ENCODE measurements at regions not wholly inside any gene's neighbourhood (a gene's known extent, or its start where the extent isn't known, plus 50 kb on each side); places are given as distances from the start of the nearest gene placed in this dataset.

GRCh38 chr14:87785897-87786296 is 207.1 kb downstream of the GALC start:
- no peaks in the 10 kb centered on the region for H3K36me3 ChIP-seq (ENCODE audit: insufficient read depth, low read length)
- no peak overlapping the region for H2AFZ ChIP-seq (ENCODE audit: low read depth, low read length)
- no peaks in the 10 kb centered on the region for H4K20me1 ChIP-seq (ENCODE audit: insufficient read depth)
- no peak for TF ChIP-seq REST (IDR thresholded peaks at IDR 0.05; ENCODE audit: borderline replicate concordance)
- TF ChIP-seq TAF1 (IDR thresholded peaks at IDR 0.05; ENCODE audit: low read depth), result no peak
- TF ChIP-seq SMC3 (conservative IDR thresholded peaks at IDR 0.05; ENCODE audit: poor library complexity), result no peak
- no peak for TF ChIP-seq EP300 (conservative IDR thresholded peaks at IDR 0.05; ENCODE audit: poor library complexity, severe bottlenecking)
- no peak for TF ChIP-seq POLR2AphosphoS5 (IDR thresholded peaks at IDR 0.05)
- no peak for TF ChIP-seq MXI1 (conservative IDR thresholded peaks at IDR 0.05; ENCODE audit: poor library complexity, severe bottlenecking)
- no peak for TF ChIP-seq RAD21 (conservative IDR thresholded peaks at IDR 0.05)
- TF ChIP-seq EZH2 (IDR thresholded peaks at IDR 0.05; ENCODE audit: borderline replicate concordance, insufficient read depth, low read length, poor library complexity, severe bottlenecking), result no peak
- TF ChIP-seq CTCF (IDR thresholded peaks at IDR 0.05; ENCODE audit: poor library complexity, severe bottlenecking), result no peak
- no peaks in the 10 kb centered on the region for H3K9me2 ChIP-seq (ENCODE audit: insufficient read depth, low read length)
- H3K79me2 ChIP-seq (replicated peaks; ENCODE audit: insufficient read depth, low read length), result no peaks in the 10 kb centered on the region
- H3K9ac ChIP-seq (ENCODE audit: low read length), result no peak overlapping the region
- H3K27ac ChIP-seq (ENCODE audit: low read length), result no peak overlapping the region
- H3F3A ChIP-seq (ENCODE audit: insufficient read depth, low read length, poor library complexity, severe bottlenecking), result no peaks in the 10 kb centered on the region
- no peak overlapping the region for H3K4me3 ChIP-seq (ENCODE audit: low read length)
- H3K4me2 ChIP-seq (ENCODE audit: low read length), result no peak overlapping the region
- H3K9me3 ChIP-seq (ENCODE audit: low read length), result no peaks in the 10 kb centered on the region
- no peaks in the 10 kb centered on the region for H3K27me3 ChIP-seq (ENCODE audit: insufficient read depth, low read depth, low read length)

- Histone ChIP-seq H3K9me2 (ENCODE audit: insufficient read depth, low read length) (no peaks in the 10 kb centered on the region), H3K9me3 (ENCODE audit: low read length) (no peaks in the 10 kb centered on the region), H3K36me3 (ENCODE audit: insufficient read depth, low read length) (no peaks in the 10 kb centered on the region), H3K27ac (ENCODE audit: low read length) (no peak overlapping the region), H3K27me3 (ENCODE audit: insufficient read depth, low read depth, low read length) (no peaks in the 10 kb centered on the region), H3F3A (ENCODE audit: insufficient read depth, low read length, poor library complexity, severe bottlenecking) (no peaks in the 10 kb centered on the region), H4K20me1 (ENCODE audit: insufficient read depth) (no peaks in the 10 kb centered on the region), H2AFZ (ENCODE audit: low read depth, low read length) (no peak overlapping the region), H3K4me2 (ENCODE audit: low read length) (no peak overlapping the region), H3K4me3 (ENCODE audit: low read length) (no peak overlapping the region), H3K9ac (ENCODE audit: low read length) (no peak overlapping the region), H3K79me2 (replicated peaks; ENCODE audit: insufficient read depth, low read length) (no peaks in the 10 kb centered on the region)
- no peak for TF ChIP-seq MXI1 (conservative IDR thresholded peaks at IDR 0.05; ENCODE audit: poor library complexity, severe bottlenecking)
- no peak for TF ChIP-seq CTCF (IDR thresholded peaks at IDR 0.05; ENCODE audit: poor library complexity, severe bottlenecking)
- TF ChIP-seq REST (IDR thresholded peaks at IDR 0.05; ENCODE audit: borderline replicate concordance), result no peak
- TF ChIP-seq TAF1 (IDR thresholded peaks at IDR 0.05; ENCODE audit: low read depth), result no peak
- TF ChIP-seq EP300 (conservative IDR thresholded peaks at IDR 0.05; ENCODE audit: poor library complexity, severe bottlenecking), result no peak
- no peak for TF ChIP-seq SMC3 (conservative IDR thresholded peaks at IDR 0.05; ENCODE audit: poor library complexity)
- TF ChIP-seq POLR2AphosphoS5 (IDR thresholded peaks at IDR 0.05), result no peak
- no peak for TF ChIP-seq RAD21 (conservative IDR thresholded peaks at IDR 0.05)
- no peak for TF ChIP-seq EZH2 (IDR thresholded peaks at IDR 0.05; ENCODE audit: borderline replicate concordance, insufficient read depth, low read length, poor library complexity, severe bottlenecking)
Measured at GRCh38 chr14:87784386-87784785, 208.6 kb downstream of the GALC start.
